Body of pancreas (tissue), 4 donors: ENCODE measurements at regions not wholly inside any gene's neighbourhood (a gene's known extent, or its start where the extent isn't known, plus 50 kb on each side); places are given as distances from the start of the nearest gene placed in this dataset.

Experiments
- CTCF ChIP-seq, 7 experiments: fragments of 450-650 bp in 4 of 7; fragments of 200-600 bp in 3 of 7; sonication (generic) in 3 of 7; IDR thresholded peaks; one replicate each; pipeline ENCODE4 v1.5.1; 2016 to 2019; ENCODE audit warnings: antibody characterized with exemption in 7 of 7
- POLR2A ChIP-seq, 3 donors: fragments of 450-650 bp; IDR thresholded peaks; one replicate each; pipeline ENCODE4 v1.6.1; 2016; ENCODE audit warnings: antibody characterized with exemption in 3 of 3, mild to moderate bottlenecking in 2 of 3

- TF ChIP-seq CTCF (IDR thresholded peaks at IDR 0.05) (no peak), POLR2A (IDR thresholded peaks at IDR 0.05) (no peak)
Measured at GRCh38 chr11:97461934-97462333, 1072.1 kb downstream of the JRKL start.
